Cardiac muscle cell (in vitro differentiated cells and primary cell): ENCODE measurements at regions not wholly inside any gene's neighbourhood (a gene's known extent, or its start where the extent isn't known, plus 50 kb on each side); places are given as distances from the start of the nearest gene placed in this dataset.

Experiments used
- DNase-seq, 2 donors: peaks; one replicate each; pipeline versions ENCODE4 v3.0.0 to v3.0.0-alpha.2; 2010 to 2017; ENCODE audit warnings: low read depth in 1 of 2, low spot score in 1 of 2
- H3K27ac ChIP-seq: fragments of 200-600 bp; sonication (generic); 2 replicates; pipeline ENCODE4 v1.5.1; 2016
- H3K27me3 ChIP-seq: fragments of 200-600 bp; sonication (generic); 2 replicates; pipeline ENCODE4 v1.6.0; 2016; ENCODE audit warnings: control low read depth
- H3K36me3 ChIP-seq: fragments of 200-600 bp; sonication (generic); 2 replicates; pipeline ENCODE4 v1.5.1; 2016; ENCODE audit warnings: control low read depth
- H3K4me1 ChIP-seq: fragments of 200-600 bp; sonication (generic); 2 replicates; pipeline ENCODE4 v1.8.1; 2017; ENCODE audit warnings: low read depth, mild to moderate bottlenecking, mixed run types
- H3K4me3 ChIP-seq: fragments of 200-600 bp; sonication (generic); 2 replicates; pipeline ENCODE4 v1.5.1; 2016; ENCODE audit warnings: mild to moderate bottlenecking
- H3K9me3 ChIP-seq: fragments of 200-600 bp; sonication (generic); 2 replicates; pipeline ENCODE4 v1.5.1; 2017; ENCODE audit warnings: low read depth, mild to moderate bottlenecking, control low read depth
- TF ChIP-seq, protein P1 (sequence below): IDR thresholded peaks from 2 replicates; pipeline ENCODE4 v1.5.1; 2012; ENCODE audit warnings: low read depth, mild to moderate bottlenecking, low read length

DNA sequence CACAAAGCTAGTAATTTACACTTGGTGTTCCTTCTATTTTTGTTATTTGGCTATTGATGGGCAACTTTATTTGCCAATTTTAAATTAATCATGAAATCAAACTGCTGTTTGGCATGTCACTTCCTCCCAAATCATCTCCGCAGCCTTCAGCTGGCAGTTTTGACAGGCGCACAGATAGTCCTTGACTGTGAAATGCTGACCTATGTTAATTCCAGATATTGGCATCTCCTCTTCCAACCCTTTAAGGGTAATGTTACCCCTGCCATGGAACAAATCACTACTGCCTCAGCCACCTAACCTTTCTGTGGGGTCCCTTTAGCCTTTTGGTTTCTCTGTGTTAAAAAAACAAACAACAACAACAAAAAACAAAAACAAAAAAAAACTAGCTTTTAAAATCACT lies 182.4 kb upstream of the TANK start:
- Histone ChIP-seq H3K27me3 (no peaks in the 10 kb centered on the region), H3K4me3 (no peak overlapping the region), H3K27ac (no peak overlapping the region), H3K4me1 (no peaks in the 10 kb centered on the region), H3K9me3 (no peaks in the 10 kb centered on the region), H3K36me3 (no peaks in the 10 kb centered on the region)
- DNase-seq: no peak
- TF ChIP-seq, protein P1, sequence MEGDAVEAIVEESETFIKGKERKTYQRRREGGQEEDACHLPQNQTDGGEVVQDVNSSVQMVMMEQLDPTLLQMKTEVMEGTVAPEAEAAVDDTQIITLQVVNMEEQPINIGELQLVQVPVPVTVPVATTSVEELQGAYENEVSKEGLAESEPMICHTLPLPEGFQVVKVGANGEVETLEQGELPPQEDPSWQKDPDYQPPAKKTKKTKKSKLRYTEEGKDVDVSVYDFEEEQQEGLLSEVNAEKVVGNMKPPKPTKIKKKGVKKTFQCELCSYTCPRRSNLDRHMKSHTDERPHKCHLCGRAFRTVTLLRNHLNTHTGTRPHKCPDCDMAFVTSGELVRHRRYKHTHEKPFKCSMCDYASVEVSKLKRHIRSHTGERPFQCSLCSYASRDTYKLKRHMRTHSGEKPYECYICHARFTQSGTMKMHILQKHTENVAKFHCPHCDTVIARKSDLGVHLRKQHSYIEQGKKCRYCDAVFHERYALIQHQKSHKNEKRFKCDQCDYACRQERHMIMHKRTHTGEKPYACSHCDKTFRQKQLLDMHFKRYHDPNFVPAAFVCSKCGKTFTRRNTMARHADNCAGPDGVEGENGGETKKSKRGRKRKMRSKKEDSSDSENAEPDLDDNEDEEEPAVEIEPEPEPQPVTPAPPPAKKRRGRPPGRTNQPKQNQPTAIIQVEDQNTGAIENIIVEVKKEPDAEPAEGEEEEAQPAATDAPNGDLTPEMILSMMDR: no peak

DNA sequence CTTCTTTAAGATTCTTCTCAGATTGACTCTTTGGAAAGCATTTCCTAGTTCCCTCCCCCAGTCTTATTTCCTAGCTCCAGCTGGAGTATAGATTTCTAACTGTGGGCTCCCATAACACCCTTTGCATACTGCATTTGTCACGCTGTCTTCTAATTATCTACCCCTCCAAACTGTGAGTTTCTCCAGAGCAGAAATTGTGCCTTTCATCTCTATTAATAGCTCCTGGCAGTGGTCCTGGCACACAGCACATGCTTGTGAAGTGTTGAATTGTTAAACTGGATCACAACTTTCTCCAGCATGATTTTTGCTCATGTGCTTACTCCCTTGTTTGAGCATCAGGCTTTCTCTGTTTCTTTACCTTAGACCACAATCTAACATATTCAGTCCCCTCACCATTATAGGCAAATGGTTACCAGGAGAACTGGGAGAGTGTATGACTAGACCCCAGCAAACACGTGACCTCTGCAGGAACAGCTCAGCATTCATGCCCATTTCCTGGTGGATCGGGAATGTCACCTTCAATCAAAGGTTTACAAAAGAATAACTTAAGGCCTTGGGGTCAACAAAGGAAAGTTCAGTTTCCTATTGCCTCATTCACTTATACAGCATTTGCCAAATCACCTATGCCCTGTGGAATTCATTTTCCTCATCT lies 175.7 kb upstream of the TANK start:
- Histone ChIP-seq H3K27me3 (no peaks in the 10 kb centered on the region), H3K27ac (peak overlapping the region; percentile 89), H3K4me3 (no peak overlapping the region), H3K36me3 (no peaks in the 10 kb centered on the region), H3K9me3 (no peaks in the 10 kb centered on the region), H3K4me1 (peaks cover 20% of the 10 kb centered on the region)
- peak; percentile 56 to 84 for DNase-seq
- TF ChIP-seq, protein P1: no peak

DNA sequence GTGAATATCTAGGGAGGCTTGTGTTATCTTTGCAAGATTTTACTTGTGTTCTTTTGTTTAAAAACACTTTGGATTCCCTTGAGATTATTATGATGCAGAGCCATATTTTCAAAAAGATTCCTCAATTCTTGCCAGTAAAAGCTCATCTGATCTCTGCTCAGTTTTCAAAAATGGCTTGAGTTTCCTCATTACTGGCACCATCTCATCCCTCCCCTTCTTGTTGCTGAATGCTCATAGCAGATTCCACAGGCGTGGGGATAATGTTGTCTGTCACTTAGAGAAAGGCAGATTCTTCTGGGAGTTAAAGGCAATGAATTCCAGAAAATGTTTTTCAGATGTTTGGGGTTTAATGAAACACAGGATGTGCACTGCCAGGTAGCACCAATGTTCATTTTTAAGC lies 170.4 kb upstream of the TANK start:
- TF ChIP-seq, protein P1: no peak

DNA sequence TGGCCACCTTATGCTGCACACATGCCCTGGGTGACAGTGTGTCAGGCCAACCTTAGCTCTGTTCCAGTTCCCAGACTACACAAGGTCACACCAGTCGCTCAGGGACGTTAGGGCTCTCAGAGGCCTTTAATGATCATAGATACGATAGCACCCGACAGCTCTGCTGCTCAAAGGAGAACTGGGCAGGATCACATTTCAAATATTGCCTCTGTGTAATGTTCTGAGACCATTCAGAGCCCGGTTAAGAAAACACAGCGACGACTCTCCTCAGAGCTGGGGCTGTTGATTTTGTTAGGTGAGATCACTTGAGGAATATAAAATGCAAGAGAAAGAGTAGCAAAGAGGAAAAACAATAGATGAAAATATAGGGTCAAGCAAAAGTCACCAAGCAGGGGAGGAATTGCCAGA lies 166.6 kb upstream of the TANK start:
- no peaks in the 10 kb centered on the region for H3K27me3 ChIP-seq
- H3K4me3 ChIP-seq: no peak overlapping the region
- no peaks in the 10 kb centered on the region for H3K9me3 ChIP-seq
- H3K27ac ChIP-seq: peak overlapping the region; percentile 88
- peak in 1 of 2 donors; percentile 76 for DNase-seq
- TF ChIP-seq, protein P1: no peak
- H3K36me3 ChIP-seq: no peaks in the 10 kb centered on the region
- H3K4me1 ChIP-seq: peaks cover 21% of the 10 kb centered on the region

More for the DNA sequence above, 170.4 kb upstream of the TANK start:
- no peaks in the 10 kb centered on the region for H3K36me3 ChIP-seq
- no peaks in the 10 kb centered on the region for H3K9me3 ChIP-seq
- H3K4me1 ChIP-seq: peaks cover 27% of the 10 kb centered on the region
- DNase-seq: no peak
- no peak overlapping the region for H3K4me3 ChIP-seq
- H3K27ac ChIP-seq: no peak overlapping the region
- H3K27me3 ChIP-seq: no peaks in the 10 kb centered on the region

DNA sequence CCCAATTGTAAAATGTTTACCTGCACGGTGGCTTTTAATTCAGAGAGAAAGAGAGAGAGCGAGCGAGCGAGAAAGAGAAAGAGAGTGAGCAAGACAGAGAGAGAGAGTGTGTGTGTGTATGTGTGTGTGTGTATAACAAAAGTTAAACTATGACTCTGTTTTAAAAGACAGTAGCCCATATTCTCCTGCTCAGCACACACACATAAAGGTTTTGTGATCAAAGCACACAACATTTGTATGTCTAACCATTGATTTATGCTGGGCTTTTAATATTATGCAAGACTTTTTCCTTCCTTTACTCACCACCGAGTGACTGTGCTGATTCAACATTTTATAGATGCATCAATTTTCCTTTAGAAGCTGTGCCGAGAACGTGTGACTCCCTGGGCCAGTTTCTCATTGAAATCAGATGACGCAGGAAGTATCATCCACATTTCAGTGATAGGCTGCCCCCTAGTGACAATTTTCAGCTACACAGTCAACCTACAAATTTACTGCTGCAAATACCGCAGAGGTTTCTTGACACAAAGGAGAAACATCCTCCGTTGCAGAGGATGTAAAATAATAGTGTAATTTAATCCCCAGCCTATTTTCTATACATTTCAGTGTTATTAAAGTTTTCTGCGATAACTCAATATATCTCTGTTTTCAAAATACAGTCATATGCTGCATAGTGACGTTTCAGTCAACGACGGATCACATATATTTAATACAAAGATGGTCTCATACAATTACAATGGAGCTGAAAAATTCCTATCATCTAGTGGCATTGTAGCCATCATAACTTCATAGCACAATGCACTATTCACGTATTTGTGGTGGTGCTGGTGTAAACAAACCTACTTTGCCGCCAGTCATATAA lies 165.9 kb upstream of the TANK start:
- TF ChIP-seq, protein P1: peak; percentile 75
- no peaks in the 10 kb centered on the region for H3K27me3 ChIP-seq
- H3K36me3 ChIP-seq: no peaks in the 10 kb centered on the region
- peaks cover 21% of the 10 kb centered on the region for H3K4me1 ChIP-seq
- peak; percentile 85 to 93 for DNase-seq
- no peaks in the 10 kb centered on the region for H3K9me3 ChIP-seq
- peak overlapping the region; percentile 88 for H3K27ac ChIP-seq
- no peak overlapping the region for H3K4me3 ChIP-seq
